Mucosa of stomach (tissue), 1 donor: ENCODE measurements at regions not wholly inside any gene's neighbourhood (a gene's known extent, or its start where the extent isn't known, plus 50 kb on each side); places are given as distances from the start of the nearest gene placed in this dataset.

Source experiments
- H3K27me3 ChIP-seq: one replicate; pipeline ENCODE4 v1.7.0; 2013; ENCODE audit warnings: mild to moderate bottlenecking, low read length; ENCODE audit not compliant: control insufficient read depth, insufficient read depth
- H3K36me3 ChIP-seq: one replicate; pipeline ENCODE4 v1.7.0; 2013; ENCODE audit warnings: low read length; ENCODE audit not compliant: control insufficient read depth, insufficient read depth
- H3K4me1 ChIP-seq: one replicate; pipeline ENCODE4 v1.7.0; 2013; ENCODE audit warnings: mild to moderate bottlenecking, low read length; ENCODE audit not compliant: control insufficient read depth, insufficient read depth
- H3K4me3 ChIP-seq: one replicate; pipeline ENCODE4 v1.7.0; 2013; ENCODE audit warnings: low read length
- H3K9ac ChIP-seq: one replicate; pipeline ENCODE4 v1.7.0; 2013; ENCODE audit warnings: mild to moderate bottlenecking, low read length, moderate library complexity
- H3K9me3 ChIP-seq: one replicate; pipeline ENCODE4 v1.7.0; 2013; ENCODE audit warnings: mild to moderate bottlenecking, low read length, moderate library complexity; ENCODE audit not compliant: control insufficient read depth
- donor health status: Pancreatic carcinoma.

DNA sequence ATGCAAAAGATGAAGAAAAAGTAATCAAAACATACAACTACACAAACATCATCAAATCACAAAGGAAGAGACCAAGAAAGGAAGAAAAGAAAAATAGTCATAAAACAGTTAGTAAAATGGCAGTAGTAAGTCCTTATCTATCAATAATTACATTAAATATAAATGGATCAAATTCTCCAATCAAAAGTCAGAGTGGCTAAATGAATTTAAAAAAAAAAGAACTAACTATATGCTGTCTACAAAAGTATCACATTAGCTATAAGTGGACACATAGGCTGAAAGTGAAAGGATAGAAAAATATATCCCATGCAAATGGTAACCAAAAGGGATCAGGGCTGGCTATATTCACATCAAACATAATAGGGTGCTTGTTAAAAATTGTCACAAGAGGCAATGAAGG is 116.5 kb downstream of the NOL4 start:
- Histone ChIP-seq H3K27me3 (no peaks in the 10 kb centered on the region), H3K4me3 (no peak overlapping the region), H3K9me3 (no peaks in the 10 kb centered on the region), H3K36me3 (no peaks in the 10 kb centered on the region), H3K4me1 (no peaks in the 10 kb centered on the region), H3K9ac (no peak overlapping the region)

DNA sequence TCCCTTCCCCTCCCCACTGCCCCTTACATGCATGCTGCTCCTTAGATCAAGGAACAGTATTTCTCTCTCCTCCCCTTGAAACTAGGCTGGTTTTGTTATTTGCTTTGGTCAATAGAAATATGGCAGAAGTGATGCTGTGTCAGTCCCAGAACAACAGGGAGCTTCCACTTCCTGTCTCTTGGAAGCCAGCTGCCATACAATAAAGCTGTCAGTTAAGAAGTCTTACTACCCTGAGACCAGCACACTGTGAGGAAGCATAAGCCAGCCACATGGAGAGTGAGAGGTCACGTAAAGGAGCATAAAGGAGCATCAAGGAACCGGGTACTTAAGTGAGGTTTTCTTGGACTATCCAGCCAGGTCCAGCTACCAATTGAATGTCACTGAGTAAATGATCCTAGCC is 126.6 kb downstream of the NOL4 start:
- H3K9me3 ChIP-seq, result no peaks in the 10 kb centered on the region
- H3K36me3 ChIP-seq, result no peaks in the 10 kb centered on the region
- peaks cover 7% of the 10 kb centered on the region for H3K4me1 ChIP-seq
- H3K9ac ChIP-seq, result no peak overlapping the region
- H3K4me3 ChIP-seq, result no peak overlapping the region
- no peaks in the 10 kb centered on the region for H3K27me3 ChIP-seq

DNA sequence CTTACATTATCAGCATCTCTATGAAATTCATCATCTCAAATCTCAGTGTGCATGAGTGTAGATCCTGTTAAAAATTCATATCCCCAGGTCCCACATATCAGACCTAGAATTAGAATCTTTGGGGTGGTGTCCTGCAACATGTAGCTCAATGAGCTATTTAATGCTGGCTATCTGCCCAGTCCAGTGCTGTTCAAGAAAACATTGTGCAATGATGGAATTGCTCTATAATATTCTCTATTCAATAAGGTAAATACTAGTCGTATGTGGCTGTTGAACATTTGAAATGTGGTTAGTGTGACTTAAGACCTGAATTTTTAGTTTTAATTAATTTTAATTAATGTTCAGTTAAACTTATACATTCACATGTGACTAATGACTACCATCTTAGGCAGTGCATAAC is 127.4 kb downstream of the NOL4 start:
- H3K4me3 ChIP-seq, result no peak overlapping the region
- no peak overlapping the region for H3K9ac ChIP-seq
- H3K4me1 ChIP-seq, result peaks cover 7% of the 10 kb centered on the region
- H3K9me3 ChIP-seq, result no peaks in the 10 kb centered on the region
- H3K27me3 ChIP-seq, result no peaks in the 10 kb centered on the region
- no peaks in the 10 kb centered on the region for H3K36me3 ChIP-seq

DNA sequence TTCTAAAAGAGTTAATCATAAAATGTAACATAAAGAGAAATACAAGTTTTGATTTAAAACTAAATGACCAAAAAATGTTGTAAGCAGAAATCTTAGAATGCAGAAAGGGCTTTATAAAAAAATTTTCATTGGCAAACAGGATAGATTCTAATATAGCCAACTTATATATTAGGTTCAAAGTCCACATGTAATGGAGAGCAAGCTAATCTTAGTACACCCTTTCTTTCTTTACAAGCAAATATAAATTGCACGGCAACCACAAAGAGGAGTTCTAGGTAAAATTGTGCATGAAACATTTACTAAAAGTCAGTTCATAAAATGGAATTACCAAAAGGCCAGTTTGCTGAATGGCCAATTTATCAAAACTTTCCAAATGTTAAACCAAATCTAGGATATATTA is 130.6 kb downstream of the NOL4 start:
- Histone ChIP-seq H3K9ac (no peak overlapping the region), H3K27me3 (no peaks in the 10 kb centered on the region), H3K9me3 (no peaks in the 10 kb centered on the region)

DNA sequence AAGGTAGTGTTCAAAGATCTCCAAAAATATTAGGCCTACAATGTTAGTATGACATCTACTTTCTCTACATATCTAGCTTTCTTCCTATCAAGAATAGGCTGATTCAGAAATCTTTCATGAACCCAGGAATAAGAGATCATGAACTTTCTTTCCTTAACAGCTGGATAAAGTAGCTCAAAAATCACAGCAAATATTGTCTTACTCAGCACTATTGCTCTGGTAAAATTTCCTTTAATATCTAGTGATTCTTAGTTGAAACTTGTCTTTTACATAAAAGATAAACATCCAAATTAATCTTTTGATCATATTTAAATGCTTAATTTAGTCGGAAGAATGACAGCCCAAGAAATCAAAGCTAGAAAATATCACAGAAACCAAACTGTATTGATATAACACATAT is 131.9 kb downstream of the NOL4 start:
- Histone ChIP-seq H3K4me1 (peaks cover 7% of the 10 kb centered on the region), H3K36me3 (no peaks in the 10 kb centered on the region), H3K9ac (no peak overlapping the region), H3K9me3 (no peaks in the 10 kb centered on the region), H3K27me3 (no peaks in the 10 kb centered on the region), H3K4me3 (no peak overlapping the region)

More for the DNA sequence above, 130.6 kb downstream of the NOL4 start:
- H3K4me3 ChIP-seq, result no peak overlapping the region
- H3K36me3 ChIP-seq, result no peaks in the 10 kb centered on the region
- H3K4me1 ChIP-seq, result peaks cover 7% of the 10 kb centered on the region

DNA sequence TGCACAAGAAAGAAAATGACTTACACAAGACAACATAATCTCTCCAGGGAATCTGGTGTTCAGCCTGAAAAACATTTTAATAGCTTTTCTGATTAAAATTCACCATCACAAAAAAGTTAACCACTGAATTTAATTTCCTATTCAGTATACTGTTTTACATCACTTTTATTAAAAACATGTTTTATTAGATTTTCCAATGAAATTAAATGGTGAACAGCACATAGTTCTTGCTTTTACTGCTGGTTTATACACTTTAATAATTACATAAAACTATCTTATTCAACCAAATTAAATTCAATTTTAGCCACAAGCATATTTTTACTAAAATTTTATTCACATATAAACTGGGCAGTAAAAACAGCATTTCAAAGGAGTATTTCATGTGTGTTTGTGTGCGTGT is 138.3 kb downstream of the NOL4 start:
- no peak overlapping the region for H3K9ac ChIP-seq

DNA sequence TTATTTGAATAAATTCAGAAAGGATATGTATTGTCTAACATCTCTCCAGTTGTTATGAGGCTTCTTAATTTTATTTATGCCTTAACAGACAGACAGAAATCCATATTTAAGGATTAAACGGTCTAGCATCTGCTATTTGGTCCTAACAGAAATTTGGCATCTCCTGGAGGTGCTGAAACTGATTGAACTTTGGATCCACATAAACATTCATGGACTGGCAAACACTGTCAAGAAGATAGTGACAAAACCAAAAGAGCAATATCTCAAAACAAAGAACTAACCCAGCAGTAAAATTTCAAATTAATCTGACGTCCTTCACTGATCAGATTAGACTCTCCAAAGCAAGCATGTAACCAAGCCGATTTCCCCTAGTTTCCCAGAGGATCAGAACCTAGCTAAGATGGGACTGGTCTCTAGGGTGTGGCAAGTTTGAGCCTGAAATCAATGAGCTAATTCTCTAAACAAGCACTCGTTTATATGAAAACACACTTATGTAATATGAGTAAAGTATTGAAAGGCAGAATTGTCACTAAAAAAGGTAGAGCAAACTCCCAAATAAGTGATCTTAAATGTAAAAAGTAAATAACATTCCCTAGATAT is 139.5 kb downstream of the NOL4 start:
- H3K36me3 ChIP-seq, result no peaks in the 10 kb centered on the region
- H3K4me3 ChIP-seq, result no peak overlapping the region
- no peaks in the 10 kb centered on the region for H3K27me3 ChIP-seq
- no peaks in the 10 kb centered on the region for H3K4me1 ChIP-seq
- no peaks in the 10 kb centered on the region for H3K9me3 ChIP-seq
- H3K9ac ChIP-seq, result no peak overlapping the region

More for the DNA sequence above, 138.3 kb downstream of the NOL4 start:
- H3K36me3 ChIP-seq, result no peaks in the 10 kb centered on the region
- H3K4me1 ChIP-seq, result no peaks in the 10 kb centered on the region
- H3K27me3 ChIP-seq, result no peaks in the 10 kb centered on the region
- H3K4me3 ChIP-seq, result no peak overlapping the region
- H3K9me3 ChIP-seq, result no peaks in the 10 kb centered on the region

DNA sequence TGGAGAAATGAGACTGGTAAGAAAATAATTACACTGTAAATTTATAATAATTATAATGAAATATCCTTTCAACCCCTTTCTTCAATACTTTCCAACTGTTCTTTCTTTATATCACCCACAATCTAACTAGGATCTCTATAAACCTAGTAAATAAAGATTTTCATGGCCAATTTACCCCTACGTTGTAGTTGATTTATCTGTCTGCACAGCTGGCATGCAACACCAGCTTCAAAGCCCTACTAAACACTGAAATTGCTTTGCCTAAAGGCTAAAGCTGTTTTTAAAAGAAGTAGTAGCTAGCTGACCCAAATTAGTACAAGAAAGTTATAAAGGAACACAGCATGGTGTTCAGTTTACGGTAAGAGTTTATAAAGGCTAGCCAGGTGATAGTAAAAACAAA is 140.1 kb downstream of the NOL4 start:
- Histone ChIP-seq H3K4me3 (no peak overlapping the region), H3K36me3 (no peaks in the 10 kb centered on the region), H3K9me3 (no peaks in the 10 kb centered on the region), H3K27me3 (no peaks in the 10 kb centered on the region), H3K4me1 (no peaks in the 10 kb centered on the region), H3K9ac (no peak overlapping the region)

DNA sequence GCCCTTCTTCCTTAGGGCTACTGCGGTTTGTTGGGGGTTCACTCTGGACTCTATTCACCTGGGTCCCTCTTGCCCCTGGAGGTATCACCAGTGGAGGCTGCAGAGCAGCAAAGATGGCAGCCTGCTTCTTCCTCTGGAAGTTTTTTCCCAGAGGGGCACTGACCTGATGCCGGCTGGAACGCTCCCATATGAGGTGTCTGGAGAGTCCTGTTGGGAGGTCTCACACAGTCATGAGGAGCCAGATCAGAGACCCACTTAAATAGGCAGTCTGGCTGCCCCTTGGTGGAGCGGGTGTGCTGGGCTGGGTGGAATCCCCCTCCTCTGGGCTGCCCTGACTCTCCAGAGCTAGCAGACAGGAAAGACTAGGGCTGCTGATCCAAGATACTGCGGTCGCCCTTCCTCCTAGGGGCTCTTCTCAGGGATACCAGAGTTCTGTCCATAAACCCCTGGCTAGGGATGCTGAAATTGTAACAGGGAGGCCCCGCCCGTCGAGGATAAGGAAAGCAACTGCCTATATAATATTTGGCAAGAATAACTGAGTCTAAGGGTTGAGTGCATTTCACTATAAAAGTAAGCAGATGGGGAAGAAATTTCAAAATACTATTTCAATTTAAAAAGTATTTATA is 140.7 kb downstream of the NOL4 start:
- no peak overlapping the region for H3K9ac ChIP-seq
- no peaks in the 10 kb centered on the region for H3K9me3 ChIP-seq
- H3K4me1 ChIP-seq, result no peaks in the 10 kb centered on the region
- no peaks in the 10 kb centered on the region for H3K36me3 ChIP-seq
- no peak overlapping the region for H3K4me3 ChIP-seq
- no peaks in the 10 kb centered on the region for H3K27me3 ChIP-seq

DNA sequence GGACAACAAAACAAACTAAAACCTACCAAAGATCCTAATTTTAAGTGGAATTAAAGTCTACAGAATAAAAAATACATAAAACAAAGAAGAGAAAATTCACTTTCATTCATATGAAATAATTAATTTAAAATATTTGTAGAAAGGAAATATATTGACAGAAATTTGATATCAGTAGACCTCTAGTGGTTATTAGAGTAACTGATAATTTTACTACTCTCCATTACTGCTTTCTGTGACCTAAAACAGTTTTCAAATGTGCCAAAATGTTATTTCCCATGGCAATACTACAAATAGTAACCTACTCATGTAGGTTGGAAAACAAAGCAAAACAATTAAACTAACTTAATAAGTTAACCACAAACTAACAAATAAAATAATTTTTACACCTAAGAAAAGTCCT is 147.1 kb downstream of the NOL4 start:
- no peaks in the 10 kb centered on the region for H3K36me3 ChIP-seq
- no peak overlapping the region for H3K9ac ChIP-seq
- H3K9me3 ChIP-seq, result no peaks in the 10 kb centered on the region
- H3K27me3 ChIP-seq, result no peaks in the 10 kb centered on the region
- no peak overlapping the region for H3K4me3 ChIP-seq
- no peaks in the 10 kb centered on the region for H3K4me1 ChIP-seq

DNA sequence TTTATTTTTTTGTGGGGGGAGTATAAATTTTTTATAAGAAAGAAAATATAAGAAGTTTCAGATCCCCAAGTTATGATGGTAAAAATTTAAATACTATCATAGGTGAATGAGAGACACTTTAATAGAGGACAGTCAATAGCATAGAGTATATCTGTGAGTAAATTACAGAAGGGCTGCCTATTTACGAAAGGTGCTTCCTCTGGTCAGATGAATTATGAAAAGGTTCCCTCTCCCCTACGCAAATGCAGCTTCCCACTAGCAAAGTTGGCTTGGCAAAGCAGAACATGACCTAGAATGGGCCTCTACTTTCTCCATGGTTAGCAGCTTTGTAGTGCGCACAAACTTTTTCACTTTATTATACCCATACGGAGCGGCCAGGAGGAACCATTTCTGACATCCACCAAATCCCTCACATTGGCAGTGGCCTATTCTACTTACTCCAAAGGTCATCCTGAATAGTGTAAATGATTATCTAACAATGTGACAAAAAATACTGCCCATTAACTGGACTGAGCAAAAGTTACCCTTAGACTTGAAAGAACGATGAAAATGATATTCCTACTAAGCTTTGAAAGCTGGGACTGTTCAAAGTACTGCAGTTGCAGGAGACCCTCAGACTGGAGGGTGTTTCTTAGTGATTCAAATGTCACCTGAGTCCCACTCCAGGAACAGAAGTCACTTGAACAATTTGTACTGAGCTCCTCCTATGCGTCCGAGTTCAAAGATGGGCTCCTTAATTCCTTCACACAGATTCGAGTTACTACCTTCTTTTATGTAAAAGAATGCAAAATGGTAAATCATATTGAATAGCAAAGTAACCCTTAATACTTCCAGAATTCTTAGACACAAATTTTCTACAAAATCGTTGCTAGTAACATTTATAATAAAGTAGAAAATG is 148.5 kb downstream of the NOL4 start:
- H3K9ac ChIP-seq, result no peak overlapping the region
- no peaks in the 10 kb centered on the region for H3K36me3 ChIP-seq
- H3K27me3 ChIP-seq, result no peaks in the 10 kb centered on the region
- H3K9me3 ChIP-seq, result no peaks in the 10 kb centered on the region
- no peak overlapping the region for H3K4me3 ChIP-seq
- no peaks in the 10 kb centered on the region for H3K4me1 ChIP-seq

DNA sequence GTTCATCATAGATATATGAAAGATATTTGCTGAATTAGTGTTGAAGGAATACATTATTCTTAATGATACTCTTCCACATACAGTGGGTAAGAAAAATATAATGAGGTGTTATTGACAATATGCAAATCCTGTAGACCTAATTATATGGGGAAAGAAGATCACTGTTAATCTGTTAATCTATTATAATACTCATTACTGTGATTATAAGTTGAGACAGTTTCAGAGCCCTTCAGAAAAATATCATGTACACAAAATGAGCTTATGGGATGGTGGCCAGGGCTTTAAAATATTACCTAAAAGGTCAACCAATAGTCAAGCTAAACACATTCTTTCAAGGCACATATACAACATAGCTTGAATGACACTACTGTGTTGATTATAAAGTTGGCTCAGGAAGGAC is 163.5 kb downstream of the NOL4 start:
- H3K36me3 ChIP-seq, result no peaks in the 10 kb centered on the region
- H3K4me1 ChIP-seq, result no peaks in the 10 kb centered on the region
- H3K9ac ChIP-seq, result no peak overlapping the region
- no peak overlapping the region for H3K4me3 ChIP-seq
- no peaks in the 10 kb centered on the region for H3K9me3 ChIP-seq
- H3K27me3 ChIP-seq, result no peaks in the 10 kb centered on the region
